ENCODE measurements at regions not wholly inside any gene's neighbourhood (a gene's known extent, or its start where the extent isn't known, plus 50 kb on each side); places are given as distances from the start of the nearest gene placed in this dataset.

DNA sequence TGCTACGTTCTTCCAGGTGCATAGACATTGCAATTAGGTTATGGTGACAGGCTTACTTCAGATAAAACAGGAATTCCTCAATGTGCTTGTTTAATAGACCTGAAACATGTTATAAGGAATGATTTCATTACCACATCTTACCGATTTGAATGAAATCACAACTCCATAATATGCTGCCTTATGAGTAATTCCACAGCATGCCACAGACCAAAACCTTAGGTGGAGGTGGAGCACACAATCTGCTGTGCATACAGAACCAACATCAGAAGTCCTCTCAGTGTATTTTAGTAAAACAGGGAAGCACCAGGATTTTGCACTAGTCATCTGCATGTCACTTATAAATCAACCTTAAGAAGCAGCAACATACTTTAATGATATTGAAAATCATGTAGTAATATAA lies 148.9 kb upstream of the TSHZ2 start:
- TF ChIP-seq TAF1 (IDR thresholded peaks at IDR 0.05; ENCODE audit: low read depth): no peak
- TF ChIP-seq, protein P1, sequence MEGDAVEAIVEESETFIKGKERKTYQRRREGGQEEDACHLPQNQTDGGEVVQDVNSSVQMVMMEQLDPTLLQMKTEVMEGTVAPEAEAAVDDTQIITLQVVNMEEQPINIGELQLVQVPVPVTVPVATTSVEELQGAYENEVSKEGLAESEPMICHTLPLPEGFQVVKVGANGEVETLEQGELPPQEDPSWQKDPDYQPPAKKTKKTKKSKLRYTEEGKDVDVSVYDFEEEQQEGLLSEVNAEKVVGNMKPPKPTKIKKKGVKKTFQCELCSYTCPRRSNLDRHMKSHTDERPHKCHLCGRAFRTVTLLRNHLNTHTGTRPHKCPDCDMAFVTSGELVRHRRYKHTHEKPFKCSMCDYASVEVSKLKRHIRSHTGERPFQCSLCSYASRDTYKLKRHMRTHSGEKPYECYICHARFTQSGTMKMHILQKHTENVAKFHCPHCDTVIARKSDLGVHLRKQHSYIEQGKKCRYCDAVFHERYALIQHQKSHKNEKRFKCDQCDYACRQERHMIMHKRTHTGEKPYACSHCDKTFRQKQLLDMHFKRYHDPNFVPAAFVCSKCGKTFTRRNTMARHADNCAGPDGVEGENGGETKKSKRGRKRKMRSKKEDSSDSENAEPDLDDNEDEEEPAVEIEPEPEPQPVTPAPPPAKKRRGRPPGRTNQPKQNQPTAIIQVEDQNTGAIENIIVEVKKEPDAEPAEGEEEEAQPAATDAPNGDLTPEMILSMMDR (IDR thresholded peaks at IDR 0.05; ENCODE audit: poor library complexity, severe bottlenecking): no peak
